ENCODE measurements at regions not wholly inside any gene's neighbourhood (a gene's known extent, or its start where the extent isn't known, plus 50 kb on each side); places are given as distances from the start of the nearest gene placed in this dataset.

- no peak for DNase-seq
Observed at GRCh38 chr21:35682904-35683549, 377.3 kb downstream of the SETD4 start.

- DNase-seq: no peak
Observed at GRCh38 chr21:35681946-35682345, 378.4 kb downstream of the SETD4 start.

GRCh38 chr21:35679076-35679475 is 381.2 kb downstream of the SETD4 start:
- DNase-seq: no peak

- DNase-seq: no peak
Observed at GRCh38 chr21:35678393-35678792, 381.9 kb downstream of the SETD4 start.

- DNase-seq: no peak
Observed at GRCh38 chr21:35677298-35677841, 383.0 kb downstream of the SETD4 start.

GRCh38 chr21:35674895-35675470 is 385.3 kb downstream of the SETD4 start:
- no peak for DNase-seq

GRCh38 chr21:35674091-35674671 is 386.1 kb downstream of the SETD4 start:
- DNase-seq: no peak

GRCh38 chr21:35672313-35672712 is 388.0 kb downstream of the SETD4 start:
- no peak for DNase-seq

- DNase-seq: no peak
Observed at GRCh38 chr21:35664683-35665082, 395.6 kb downstream of the SETD4 start.

GRCh38 chr21:35663856-35664606 is 396.3 kb downstream of the SETD4 start:
- no peak for DNase-seq

GRCh38 chr21:35658242-35658641 is 402.1 kb downstream of the SETD4 start:
- DNase-seq: no peak

- no peak for DNase-seq
Observed at GRCh38 chr21:35652872-35653271, 407.5 kb downstream of the SETD4 start.

- no peak for DNase-seq
Observed at GRCh38 chr21:35652196-35652595, 408.1 kb downstream of the SETD4 start.

- no peak for DNase-seq
Observed at GRCh38 chr21:35651196-35651595, 409.1 kb downstream of the SETD4 start.

GRCh38 chr21:35649186-35649585 is 411.1 kb downstream of the SETD4 start:
- no peak for DNase-seq

GRCh38 chr21:35648512-35648911 is 411.8 kb downstream of the SETD4 start:
- no peak for DNase-seq

GRCh38 chr21:35646606-35647005 is 413.7 kb downstream of the SETD4 start:
- no peak for DNase-seq

GRCh38 chr21:35645991-35646390 is 414.3 kb downstream of the SETD4 start:
- DNase-seq: no peak

GRCh38 chr21:35644523-35644922 is 415.8 kb downstream of the SETD4 start:
- no peak for DNase-seq

GRCh38 chr21:35643176-35643575 is 417.1 kb downstream of the SETD4 start:
- DNase-seq: no peak

- DNase-seq: no peak
Observed at GRCh38 chr21:35641271-35642016, 418.9 kb downstream of the SETD4 start.

- no peak for DNase-seq
Observed at GRCh38 chr21:35637431-35637830, 422.9 kb downstream of the SETD4 start.

GRCh38 chr21:35635994-35636393 is 424.3 kb downstream of the SETD4 start:
- DNase-seq: no peak
